Activated T-cell treated with anti-CD3 and anti-CD28 coated beads, Interleukin-2, amount 50 U/mL, for 48 hours (primary cell): ENCODE measurements at regions not wholly inside any gene's neighbourhood (a gene's known extent, or its start where the extent isn't known, plus 50 kb on each side); places are given as distances from the start of the nearest gene placed in this dataset.

ENCODE experiments used
- DNase-seq, 2 experiments: peaks; one replicate each; pipeline ENCODE4 v3.0.0-alpha.2; 2020

GRCh38 chr1:219397511-219397910 lies 215.4 kb downstream of the ZC3H11B start:
- no peak for DNase-seq

- DNase-seq: no peak
These were observed 217.6 kb downstream of the LYPLAL1 start for GRCh38 chr1:219391297-219391696.

GRCh38 chr1:219387211-219387610 lies 213.5 kb downstream of the LYPLAL1 start:
- no peak for DNase-seq

GRCh38 chr1:219385787-219386427 lies 212.2 kb downstream of the LYPLAL1 start:
- peak; percentile 35 to 49 for DNase-seq

- no peak for DNase-seq
These were observed 209.6 kb downstream of the LYPLAL1 start for GRCh38 chr1:219383281-219383680.

GRCh38 chr1:219381396-219381795 lies 207.7 kb downstream of the LYPLAL1 start:
- DNase-seq: no peak

- no peak for DNase-seq
These were observed 206.8 kb downstream of the LYPLAL1 start for GRCh38 chr1:219380463-219380862.

- DNase-seq: no peak
These were observed 206.0 kb downstream of the LYPLAL1 start for GRCh38 chr1:219379691-219380090.

GRCh38 chr1:219374636-219375035 lies 201.0 kb downstream of the LYPLAL1 start:
- DNase-seq: no peak

GRCh38 chr1:219374046-219374566 lies 200.4 kb downstream of the LYPLAL1 start:
- no peak for DNase-seq

- DNase-seq: no peak
These were observed 199.9 kb downstream of the LYPLAL1 start for GRCh38 chr1:219373616-219373935.

GRCh38 chr1:219372916-219373615 lies 199.4 kb downstream of the LYPLAL1 start:
- no peak for DNase-seq

- no peak for DNase-seq
These were observed 197.8 kb downstream of the LYPLAL1 start for GRCh38 chr1:219371471-219371870.

GRCh38 chr1:219367496-219367895 lies 193.8 kb downstream of the LYPLAL1 start:
- DNase-seq: no peak

- no peak for DNase-seq
These were observed 191.8 kb downstream of the LYPLAL1 start for GRCh38 chr1:219365451-219365850.

- no peak for DNase-seq
These were observed 189.0 kb downstream of the LYPLAL1 start for GRCh38 chr1:219362702-219363101.

GRCh38 chr1:219359126-219359525 lies 185.4 kb downstream of the LYPLAL1 start:
- no peak for DNase-seq

GRCh38 chr1:219358080-219358479 lies 184.4 kb downstream of the LYPLAL1 start:
- no peak for DNase-seq

- no peak for DNase-seq
These were observed 181.3 kb downstream of the LYPLAL1 start for GRCh38 chr1:219354962-219355361.

GRCh38 chr1:219352961-219353651 lies 179.4 kb downstream of the LYPLAL1 start:
- no peak for DNase-seq

- DNase-seq: no peak
These were observed 176.7 kb downstream of the LYPLAL1 start for GRCh38 chr1:219350172-219350931.

GRCh38 chr1:219347921-219348391 lies 174.3 kb downstream of the LYPLAL1 start:
- DNase-seq: no peak

GRCh38 chr1:219347376-219347775 lies 173.7 kb downstream of the LYPLAL1 start:
- no peak for DNase-seq
